HTR-8/SVneo (cell line): ENCODE measurements at regions not wholly inside any gene's neighbourhood (a gene's known extent, or its start where the extent isn't known, plus 50 kb on each side); places are given as distances from the start of the nearest gene placed in this dataset.

Source experiments
- DNase-seq: peaks from one replicate; pipeline ENCODE4 v3.0.0; 2011; ENCODE audit warnings: low spot score, mixed read lengths; ENCODE audit not compliant: insufficient read length
- FAIRE-seq: peaks from 2 replicates; lab custom pipeline; 2011; peaks lifted over from hg19 to GRCh38; lab: Jason Lieb, UNC

- FAIRE-seq (peak; percentile 60), DNase-seq (peak; percentile 86)
These were observed 68.8 kb upstream of the WDR26 start for GRCh38 chr1:224503161-224504118.

DNA sequence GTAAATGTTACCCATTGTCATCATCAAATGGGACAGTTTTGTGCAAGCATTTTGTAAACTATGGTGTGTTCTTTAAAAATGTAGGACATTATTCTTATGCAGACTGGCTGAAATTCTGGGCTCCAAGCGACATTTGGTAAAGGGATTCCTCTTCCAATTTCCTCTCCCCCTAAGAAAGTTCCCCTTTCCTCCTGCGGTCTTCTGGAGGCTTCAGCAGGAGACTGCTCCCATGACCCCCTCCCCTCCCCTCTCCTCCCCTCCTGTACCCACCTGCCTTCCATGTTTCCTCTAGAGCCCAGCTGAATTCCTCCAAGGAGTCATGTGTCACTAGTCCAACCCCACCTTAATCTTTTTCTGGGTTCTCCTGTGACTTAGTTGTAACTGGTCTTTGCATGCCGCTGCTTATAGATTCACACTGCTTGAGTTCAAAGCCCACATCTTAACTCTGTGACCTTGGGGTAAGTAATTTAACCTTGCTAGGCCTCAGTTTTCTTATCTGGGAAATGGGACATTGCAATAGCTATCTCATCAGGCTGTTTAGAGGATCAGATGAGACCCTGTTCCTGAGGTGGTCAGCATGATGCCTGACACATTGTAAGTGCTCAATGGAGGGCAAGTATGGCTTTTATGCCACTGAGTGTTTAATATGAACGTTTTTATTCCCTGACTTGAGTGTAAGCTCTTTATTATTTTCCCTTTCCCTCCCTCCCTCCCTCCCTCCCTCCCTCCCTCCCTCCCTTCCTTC, 69.9 kb upstream of the WDR26 start:
- no peak for FAIRE-seq

GRCh38 chr1:224505454-224506093, 71.0 kb upstream of the WDR26 start:
- no peak for FAIRE-seq

More for the DNA sequence above, 69.9 kb upstream of the WDR26 start:
- DNase-seq = no peak

DNA sequence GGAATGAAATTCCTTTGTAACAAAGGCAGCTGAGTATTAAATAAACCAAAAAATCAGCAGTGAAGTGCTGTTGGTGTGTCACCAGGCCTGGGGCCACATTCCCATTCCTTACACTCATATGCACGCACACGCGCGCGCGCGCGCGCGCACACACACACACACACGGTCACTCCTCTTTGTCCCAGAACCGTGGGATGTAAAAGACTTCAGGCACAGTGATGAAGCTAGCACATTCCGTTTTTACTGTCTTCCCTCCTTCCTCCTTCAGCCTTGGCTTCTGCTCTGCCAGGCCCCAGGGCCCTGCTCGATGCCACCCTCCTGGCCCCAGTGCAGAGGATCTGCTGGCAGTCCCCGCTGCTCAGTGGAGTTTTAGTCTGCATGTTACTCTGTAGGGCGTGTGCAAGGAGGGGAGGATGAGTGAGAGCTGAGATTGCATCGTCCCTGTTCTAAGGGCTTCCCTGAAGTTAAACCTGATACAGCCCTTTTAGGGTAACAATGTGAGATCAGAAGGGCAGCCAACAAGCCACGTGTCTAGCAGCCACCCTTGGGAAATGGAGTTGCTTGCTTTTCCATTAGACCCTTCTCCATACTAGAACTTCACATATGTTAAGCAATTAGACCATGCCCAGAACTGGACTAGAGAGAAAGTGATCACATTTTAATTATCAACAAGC, 71.7 kb upstream of the WDR26 start:
- DNase-seq (no peak), FAIRE-seq (no peak)

More at GRCh38 chr1:224505454-224506093, 71.0 kb upstream of the WDR26 start:
- no peak for DNase-seq

DNA sequence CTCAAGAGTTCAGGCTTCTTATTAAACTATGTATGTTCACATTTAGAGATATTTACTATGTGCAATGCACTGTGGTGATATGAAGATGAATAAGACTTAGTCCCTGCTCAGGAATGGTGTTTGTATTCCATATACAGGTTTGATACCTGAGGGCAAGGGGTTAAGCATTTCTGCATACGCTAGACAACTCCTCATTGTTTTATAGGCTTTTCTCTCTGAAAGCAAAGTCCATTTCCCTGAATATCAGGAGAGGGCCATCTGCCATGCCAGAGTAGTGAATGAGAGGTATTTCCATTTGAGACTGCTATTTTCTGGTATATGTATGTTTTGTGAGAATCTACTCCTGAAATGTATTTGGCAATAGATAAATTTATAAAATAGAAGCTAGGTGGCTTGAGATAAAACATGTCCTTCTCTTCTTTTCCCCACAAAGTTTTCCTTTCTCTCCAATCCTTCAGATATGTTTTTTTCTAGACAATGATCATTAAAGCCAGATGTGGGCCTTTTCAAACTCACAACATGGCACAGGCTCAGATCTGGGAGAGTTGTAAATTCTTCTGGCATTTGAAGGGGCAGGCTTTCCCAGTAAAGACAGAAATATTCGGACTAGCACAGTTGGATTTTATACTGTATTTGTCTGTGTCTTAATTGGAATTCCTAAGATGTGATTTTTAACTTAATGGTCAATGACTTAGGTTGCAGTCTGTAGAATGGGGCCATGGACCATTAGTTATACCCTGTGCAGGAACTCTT, 73.3 kb upstream of the WDR26 start:
- no peak for DNase-seq
- FAIRE-seq = no peak

- FAIRE-seq = no peak
- DNase-seq = no peak
These were observed 75.3 kb upstream of the WDR26 start for GRCh38 chr1:224509907-224510306.

DNA sequence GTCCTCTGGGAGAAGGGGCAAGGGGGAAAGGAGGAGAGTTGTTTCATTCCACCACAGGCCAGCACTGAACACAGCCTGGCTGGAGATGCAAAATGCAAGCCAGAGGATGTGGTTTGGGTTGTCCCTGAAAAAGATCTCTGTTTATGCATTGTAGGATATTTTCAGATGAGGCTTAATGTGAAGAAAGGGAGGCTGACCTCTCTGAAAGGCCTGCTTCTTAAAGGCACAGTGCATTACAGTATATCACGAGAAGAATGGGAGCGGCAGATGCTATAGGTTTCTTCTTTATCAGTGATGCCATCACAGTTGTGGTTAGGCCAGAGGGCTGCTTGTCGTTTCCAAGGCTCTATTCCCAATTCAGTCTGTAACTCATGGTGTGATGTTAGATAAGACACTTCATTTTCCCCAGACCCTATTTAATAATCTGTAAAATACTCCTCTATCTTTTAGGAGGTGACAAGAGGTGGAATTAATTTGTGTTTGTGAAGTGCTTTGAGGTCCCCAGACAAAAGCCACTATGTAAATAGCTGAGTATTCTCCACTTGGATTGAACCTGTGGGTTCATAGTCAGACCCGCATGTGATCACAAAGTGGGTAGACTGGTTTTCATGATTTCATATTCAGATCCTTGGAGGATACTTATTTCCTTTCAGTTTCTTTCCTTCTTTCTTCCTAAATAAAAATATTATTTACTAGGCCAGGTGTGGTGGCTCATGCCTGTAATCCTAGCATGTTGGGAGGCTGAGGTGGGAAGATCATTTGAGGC, 76.5 kb upstream of the WDR26 start:
- FAIRE-seq (no peak), DNase-seq (no peak)

GRCh38 chr1:224512600-224513151, 78.1 kb upstream of the WDR26 start:
- DNase-seq (no peak), FAIRE-seq (no peak)

- DNase-seq = no peak
- FAIRE-seq = no peak
These were observed 78.8 kb upstream of the WDR26 start for GRCh38 chr1:224513383-224513782.

- DNase-seq (peak; percentile 87), FAIRE-seq (peak; percentile 82)
These were observed 79.2 kb upstream of the WDR26 start for GRCh38 chr1:224513787-224514209.

DNA sequence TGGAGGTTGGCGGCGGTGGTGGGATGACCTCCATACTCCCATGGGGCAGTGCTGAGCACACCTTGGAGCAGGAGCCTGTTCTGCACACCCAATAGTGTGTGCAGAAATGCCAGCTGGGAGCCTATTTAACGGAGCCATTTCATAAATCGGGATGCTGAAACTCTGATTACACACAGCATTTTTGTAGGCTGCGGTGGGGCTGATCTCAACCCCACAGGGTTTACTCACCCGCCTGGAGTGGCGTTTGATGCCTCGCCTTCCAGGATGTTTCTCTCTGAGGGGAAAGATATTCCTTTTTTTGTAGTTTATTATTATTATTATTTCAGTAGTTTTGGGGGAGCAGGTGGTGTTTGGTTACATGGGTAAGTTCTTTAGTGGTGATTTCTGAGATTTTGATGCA, 82.6 kb upstream of the WDR26 start:
- DNase-seq (no peak), FAIRE-seq (no peak)

GRCh38 chr1:224518528-224518927, 83.9 kb upstream of the WDR26 start:
- FAIRE-seq (no peak), DNase-seq (no peak)

DNA sequence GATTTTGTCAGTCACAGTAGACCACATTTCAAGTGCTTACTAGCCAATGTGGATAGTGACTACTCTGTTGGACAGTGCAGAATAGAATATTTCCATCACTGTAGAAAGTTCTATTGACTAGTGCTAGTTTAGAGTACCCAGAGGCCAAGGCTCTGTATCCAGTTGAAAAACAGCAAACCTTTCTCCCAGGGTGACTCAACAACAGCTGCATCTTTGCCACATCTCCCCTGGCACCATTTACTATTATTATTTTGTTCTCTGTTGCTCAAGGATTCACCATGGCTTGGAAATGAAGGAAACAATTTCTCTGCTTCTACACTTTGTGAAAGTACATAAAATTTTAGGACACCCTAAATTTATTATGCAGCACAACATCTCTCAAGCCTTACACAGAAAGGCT, 85.3 kb upstream of the WDR26 start:
- no peak for DNase-seq
- no peak for FAIRE-seq

DNA sequence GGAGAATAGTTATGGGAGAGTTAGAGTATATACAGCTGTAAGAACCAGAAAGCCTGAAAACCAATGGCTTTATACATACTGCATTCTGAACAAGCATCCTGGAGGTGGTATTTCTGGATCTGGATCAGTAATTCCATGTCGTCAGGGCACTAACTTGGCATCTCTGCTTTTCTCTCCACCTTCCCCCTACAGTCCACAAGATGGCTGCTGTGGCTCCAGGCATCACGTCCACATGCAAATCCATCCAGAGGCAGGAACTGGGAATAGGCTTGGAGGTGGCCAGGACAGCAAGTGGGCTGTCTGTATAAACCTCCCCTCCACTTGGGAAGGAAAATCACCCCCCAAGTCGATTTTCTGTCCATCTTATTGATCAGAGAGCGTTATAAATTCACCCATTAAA, 86.2 kb upstream of the WDR26 start:
- DNase-seq = no peak
- FAIRE-seq = no peak

- DNase-seq = no peak
- no peak for FAIRE-seq
These were observed 87.5 kb upstream of the WDR26 start for GRCh38 chr1:224521904-224522734.

- no peak for DNase-seq
- no peak for FAIRE-seq
These were observed 89.1 kb upstream of the WDR26 start for GRCh38 chr1:224523676-224524075.

- DNase-seq (no peak), FAIRE-seq (no peak)
These were observed 90.1 kb upstream of the WDR26 start for GRCh38 chr1:224524679-224525078.
